GM18507 (cell line): ENCODE measurements at regions not wholly inside any gene's neighbourhood (a gene's known extent, or its start where the extent isn't known, plus 50 kb on each side); places are given as distances from the start of the nearest gene placed in this dataset.
"Not testable (repeated sequence)": the region's sequence is repeated elsewhere in the genome, so short reads cannot be mapped to it uniquely, and the experiment has no call there.

Experiments used
- DNase-seq: peaks from one replicate; pipeline ENCODE4 v3.0.0; 2011; ENCODE audit warnings: low read depth; ENCODE audit not compliant: insufficient read length; ENCODE audit errors: extremely low spot score
- FAIRE-seq: peaks from 2 replicates; lab custom pipeline; 2011; peaks lifted over from hg19 to GRCh38; lab: Jason Lieb, UNC

DNA sequence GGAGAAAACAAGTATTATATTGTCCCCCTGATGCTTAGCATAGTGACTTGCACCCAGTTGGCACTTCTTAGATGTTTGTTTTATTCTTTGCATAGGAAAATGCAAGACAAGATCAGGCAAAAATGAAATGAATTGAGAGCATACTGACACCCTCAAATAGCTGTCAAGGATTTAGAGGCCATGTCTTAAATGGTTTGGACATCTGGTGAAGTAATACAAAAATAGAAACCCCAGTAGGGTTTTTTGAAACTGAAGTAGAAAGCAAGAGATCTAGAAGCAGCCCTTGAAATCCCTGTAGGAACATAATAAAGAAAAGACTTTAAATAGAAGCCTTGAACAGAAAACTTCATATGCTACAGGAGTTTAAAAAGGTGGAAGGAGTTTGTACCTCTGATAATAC lies 174.3 kb downstream of the ANXA1 start:
- DNase-seq (no peak), FAIRE-seq (no peak)

DNA sequence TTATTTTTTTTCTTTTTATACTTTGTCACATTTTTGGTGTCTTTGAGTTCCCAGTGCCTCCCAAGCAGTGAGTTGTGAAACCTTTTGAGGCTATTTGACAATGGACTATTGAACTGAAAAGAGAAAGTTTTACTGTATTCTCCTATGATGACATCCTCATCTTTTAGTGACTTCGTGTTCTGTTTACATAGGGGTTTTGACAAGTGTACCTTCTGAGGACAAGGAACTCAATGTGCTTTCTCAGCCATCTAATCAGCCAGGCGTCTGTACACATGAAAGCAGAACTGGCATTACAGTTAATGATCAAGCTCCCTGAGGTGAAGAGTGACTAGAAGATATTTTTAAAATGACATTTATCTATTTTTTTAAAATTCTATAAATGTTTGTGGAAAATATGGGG lies 175.5 kb downstream of the ANXA1 start:
- no peak for DNase-seq
- no peak for FAIRE-seq

DNA sequence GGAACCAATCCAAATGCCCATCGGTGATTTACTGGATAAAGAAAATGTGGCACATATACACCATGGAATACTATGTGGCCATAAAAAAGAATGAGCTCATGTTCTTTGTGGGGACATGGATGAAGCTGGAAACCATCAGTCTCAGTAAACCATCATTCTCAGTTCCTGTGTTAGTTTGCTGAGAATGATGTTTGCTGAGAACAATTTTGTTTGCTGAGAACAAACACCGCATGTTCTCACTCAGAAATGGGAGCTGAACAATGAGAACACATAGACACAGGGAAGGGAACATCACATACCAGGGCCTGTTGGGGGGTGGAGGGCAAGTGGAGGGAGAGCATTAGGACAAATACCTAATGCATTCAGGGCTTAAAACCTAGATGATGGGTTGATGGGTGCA lies 185.5 kb downstream of the ANXA1 start:
- FAIRE-seq, DNase-seq: not testable (repeated sequence)

DNA sequence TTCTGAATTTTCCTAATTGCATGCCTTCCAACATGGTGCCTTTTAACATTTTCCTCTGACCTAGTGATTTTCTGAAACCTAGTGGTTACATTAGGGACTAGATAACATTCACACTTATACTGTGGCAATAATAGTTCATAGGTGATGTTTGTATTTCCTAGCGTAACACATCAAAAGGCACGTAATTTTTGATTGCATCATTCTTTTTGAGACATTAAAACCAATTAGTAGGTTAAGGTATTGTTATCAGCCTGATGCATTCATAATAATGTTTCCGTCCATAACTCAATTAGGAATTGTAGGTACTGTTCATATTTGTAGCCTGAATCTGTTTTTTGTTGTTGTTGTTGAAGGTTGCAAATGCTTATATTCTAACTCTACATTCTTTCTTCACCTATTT lies 192.4 kb downstream of the ANXA1 start:
- no peak for DNase-seq
- no peak for FAIRE-seq

DNA sequence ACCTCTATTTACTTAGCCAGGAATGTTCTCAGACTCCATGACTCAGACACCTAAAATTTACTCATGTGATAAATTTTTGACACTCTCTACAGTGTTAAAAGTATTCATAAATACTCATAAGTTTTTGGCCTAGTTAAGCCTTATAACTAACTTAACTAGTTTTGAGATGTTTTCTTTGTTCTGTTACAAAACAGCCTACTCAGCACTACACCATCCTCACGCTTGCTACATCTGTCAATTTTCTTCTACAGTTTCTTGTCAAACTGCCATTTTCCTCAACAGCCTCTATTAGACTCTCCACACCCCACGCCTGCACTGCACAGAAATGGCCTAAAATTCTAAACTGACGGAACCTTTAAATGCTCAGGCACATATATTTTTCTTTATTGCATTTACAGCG lies 195.5 kb downstream of the ANXA1 start:
- DNase-seq = no peak
- no peak for FAIRE-seq

DNA sequence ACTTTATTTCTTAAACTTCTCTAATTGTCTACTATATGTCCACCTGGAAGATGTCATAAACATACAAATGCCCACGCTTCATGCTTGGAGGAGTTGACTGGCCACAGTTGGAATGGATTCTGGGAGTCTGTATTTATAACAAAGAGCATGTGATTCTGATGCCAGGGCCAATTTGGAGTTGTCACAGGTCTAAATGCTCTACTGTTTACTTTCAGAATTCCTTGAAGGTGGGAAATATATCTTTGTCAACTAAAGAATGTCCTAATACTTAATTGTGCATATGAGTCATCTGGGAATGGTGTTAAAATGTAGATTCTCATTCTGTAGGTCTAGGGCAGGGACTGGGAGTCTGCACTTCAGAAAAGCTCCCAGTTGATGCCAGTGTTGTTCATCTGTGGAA lies 196.1 kb downstream of the ANXA1 start:
- no peak for FAIRE-seq

DNA sequence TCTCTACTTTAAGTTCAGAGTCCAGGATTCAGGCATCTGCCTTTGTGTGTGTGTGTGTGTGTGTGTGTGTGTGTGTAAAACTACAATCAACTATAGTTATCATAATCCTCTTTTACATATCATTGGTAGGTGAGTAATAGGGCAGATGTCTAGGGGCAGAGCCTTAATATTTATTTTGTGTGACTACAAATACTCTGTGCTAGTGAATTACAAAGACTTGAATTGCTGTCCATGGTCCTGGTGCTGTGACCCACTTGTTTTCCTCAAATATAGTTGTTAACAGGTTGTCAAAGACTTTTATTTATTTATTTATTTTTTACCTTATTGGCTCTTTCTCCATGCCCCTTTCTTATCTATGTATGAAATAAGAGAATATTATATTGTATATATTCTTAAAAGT lies 196.8 kb downstream of the ANXA1 start:
- DNase-seq (no peak), FAIRE-seq (no peak)

More for the DNA sequence above, 196.1 kb downstream of the ANXA1 start:
- DNase-seq = no peak

DNA sequence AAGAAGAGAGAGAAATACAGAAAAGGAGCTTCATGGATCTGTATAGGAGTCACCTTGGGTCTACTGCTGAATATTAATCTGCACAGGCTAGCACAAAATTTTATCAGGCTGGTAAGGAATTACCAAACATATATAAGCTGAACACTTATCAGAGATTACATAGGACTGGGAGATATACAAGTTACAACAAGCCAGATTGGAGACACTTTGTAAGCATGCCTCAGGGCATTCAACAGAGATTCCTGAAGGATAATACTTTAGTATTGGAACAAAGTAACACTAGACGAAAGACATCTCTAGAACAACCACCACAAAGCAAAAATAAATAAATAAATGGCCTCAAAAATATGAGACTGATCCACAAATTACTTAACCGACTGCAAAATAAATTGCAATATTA lies 197.8 kb downstream of the ANXA1 start:
- FAIRE-seq (no peak), DNase-seq (no peak)

DNA sequence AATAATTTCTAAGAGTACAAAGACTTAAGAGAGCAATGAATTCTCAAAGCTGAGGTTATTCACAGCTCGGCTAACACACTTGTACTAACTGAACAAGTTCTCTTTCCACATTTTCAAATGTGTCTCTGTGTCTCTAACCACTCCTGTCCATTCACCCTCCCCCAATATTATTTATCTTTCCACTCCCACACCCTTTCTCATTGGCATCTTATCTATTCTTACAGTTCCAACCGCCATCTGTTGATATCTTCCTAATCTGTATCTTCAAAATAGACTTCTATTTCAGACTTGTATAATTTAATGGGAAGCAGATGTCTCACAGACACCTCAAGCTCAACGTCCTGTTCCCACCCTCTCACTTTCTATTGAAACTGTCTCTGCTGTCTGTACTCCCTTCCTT lies 205.9 kb downstream of the ANXA1 start:
- FAIRE-seq (no peak), DNase-seq (no peak)

DNA sequence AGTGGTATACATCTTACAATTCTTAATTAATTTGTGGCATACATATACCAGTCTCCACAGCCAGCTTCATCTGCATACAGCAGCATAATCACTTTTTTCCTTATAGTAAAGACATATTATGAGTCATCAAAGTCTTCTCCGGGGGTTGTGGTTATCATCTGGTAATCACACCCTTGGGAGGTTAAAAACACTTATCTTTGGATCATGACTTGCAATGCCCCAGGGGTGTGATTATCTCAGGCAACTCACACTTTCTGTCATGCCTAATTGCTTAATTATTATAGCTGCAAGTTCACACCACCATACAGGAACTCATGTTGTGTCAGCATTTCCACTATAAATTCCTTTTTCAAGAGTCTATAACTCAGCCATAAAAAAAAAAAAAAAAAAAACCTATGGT lies 218.4 kb downstream of the ANXA1 start:
- no peak for FAIRE-seq

DNA sequence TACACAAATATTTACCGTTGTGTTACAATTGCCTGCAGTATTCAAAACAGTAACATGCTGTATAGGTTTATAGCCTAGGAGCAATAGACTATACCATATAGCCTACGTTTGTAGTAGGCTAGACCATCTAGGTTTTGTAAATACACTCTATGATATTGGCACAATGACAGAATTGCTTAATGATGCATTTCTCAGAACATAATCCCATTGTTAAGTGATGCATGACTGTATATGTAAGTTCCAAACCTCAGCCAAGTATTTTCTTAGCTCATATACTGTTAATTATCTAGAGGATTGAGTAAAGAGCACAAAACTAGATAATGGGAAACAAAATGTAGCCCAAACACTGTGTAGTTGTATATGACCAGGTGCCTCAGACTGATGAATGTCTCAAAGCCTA lies 220.1 kb downstream of the ANXA1 start:
- DNase-seq (no peak), FAIRE-seq (no peak)

More for the DNA sequence above, 218.4 kb downstream of the ANXA1 start:
- no peak for DNase-seq

DNA sequence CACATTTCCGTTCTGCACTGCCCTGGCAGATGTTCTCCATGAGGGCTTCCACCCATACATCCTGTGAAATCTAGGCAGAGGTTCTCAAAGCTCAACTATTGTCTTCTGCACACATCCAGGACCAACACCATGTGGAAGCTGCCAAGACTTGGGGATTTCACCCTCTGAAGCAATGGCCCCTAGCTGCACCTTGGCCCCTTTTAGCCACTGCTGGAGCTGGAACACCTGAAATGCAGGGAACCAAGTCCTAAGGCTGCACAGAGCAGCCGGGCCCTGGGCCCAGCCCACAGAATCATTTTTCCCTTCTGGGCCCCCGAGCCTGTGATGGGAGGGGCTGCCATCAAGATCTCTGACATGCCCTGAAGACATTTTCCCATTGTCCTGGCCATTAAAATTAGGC lies 228.7 kb downstream of the ANXA1 start:
- DNase-seq (no peak), FAIRE-seq (no peak)

DNA sequence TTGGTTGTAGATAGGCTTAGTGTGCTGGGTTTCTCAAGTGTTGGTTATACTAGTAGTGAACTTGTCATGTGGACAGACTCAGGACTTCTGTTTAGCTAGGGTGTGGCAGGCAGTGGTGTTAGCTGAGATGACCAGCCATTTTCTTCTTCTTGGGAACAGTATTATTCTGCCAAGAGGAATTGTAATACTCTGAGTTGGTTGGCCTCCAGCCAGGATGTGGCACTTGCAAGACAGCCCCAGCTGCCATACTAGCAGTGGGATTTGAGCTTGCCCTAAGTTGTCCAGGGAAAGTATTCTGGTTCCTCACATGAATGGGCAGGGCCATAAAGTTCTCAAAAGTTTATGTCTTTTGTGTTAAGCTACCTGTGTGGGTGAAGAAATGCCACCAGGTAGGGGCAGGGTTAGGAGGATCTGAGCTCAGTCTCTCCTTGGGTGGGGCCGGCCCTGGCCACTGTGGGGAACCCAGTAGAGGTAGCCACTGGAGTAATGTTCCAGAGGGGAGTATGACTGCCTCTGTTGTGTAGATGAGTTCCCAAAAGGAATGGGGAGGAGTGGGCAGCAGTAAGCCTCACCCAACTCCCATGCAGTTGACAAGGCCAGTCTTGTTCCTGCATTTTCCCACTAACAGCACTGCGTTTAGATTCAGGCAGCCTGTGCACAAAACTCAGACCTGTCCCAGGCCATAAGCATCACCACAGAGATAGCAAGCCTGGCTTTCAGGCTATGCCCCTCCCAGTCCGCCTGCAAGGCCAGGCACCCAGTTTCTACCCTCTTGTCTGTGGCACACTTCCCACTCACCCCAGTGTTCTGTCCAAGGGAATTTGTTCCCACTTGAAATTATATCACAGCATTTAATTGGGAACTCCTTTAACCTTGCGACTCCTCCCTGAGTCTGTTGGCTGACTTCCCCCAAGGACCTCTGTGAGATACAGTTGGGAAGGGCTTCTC lies 250.7 kb downstream of the ANXA1 start:
- FAIRE-seq = no peak
- no peak for DNase-seq

DNA sequence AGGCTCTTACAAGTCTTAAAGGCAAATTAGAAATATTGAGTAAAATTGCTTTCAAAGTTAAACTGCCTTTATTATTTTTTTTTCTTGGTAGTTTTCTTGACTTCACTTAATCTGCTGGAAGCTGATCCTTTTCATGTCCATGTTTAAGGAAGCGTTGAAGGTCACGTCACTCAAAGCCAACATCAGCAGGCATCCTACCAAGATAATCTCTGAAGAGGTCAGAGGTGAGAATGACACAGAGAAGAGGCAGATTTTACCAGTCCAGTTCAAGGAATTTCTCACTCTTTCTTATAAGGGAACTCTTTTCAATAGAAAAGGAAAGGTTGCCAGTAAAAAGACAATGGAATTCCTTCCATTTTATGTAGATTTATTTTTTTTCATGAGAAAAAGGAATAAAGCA lies 259.8 kb downstream of the ANXA1 start:
- no peak for FAIRE-seq
- DNase-seq = no peak

DNA sequence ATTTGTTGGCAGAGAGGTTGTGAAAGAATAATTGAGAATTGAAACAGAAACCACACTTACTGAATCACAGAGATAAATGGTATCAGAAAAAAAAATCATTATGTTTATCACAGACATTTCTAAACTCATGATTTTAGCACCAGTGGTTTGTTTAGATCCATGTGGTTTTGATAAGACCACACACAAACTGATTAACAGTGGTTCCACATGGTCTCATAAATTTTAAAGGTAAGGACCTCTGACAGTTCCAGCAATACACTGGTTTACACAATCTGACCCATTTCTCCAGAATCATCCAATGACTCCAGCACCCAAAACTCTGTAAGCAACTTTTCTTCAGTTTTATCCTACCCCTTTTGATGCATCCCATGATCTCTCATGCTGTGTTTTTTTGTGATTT lies 261.2 kb downstream of the ANXA1 start:
- no peak for FAIRE-seq
- no peak for DNase-seq

DNA sequence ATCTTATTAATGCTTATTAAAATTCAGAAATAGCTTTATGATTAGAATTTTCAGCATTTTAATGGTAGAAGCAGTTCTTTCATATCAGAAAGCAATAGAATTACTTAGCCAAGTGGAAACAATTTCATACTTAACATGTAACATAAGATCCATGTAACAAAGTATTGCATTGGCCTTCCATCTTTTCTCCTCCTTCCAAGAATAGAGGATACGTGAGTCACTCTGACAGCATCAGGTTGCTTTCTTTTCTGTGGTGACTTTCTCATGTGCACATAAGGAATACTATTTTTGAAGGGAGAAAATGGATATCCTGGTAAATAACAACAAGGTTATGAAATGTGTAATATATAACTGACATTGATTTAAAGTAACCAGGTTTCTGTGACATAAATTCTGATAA lies 272.2 kb downstream of the ANXA1 start:
- FAIRE-seq = no peak
- no peak for DNase-seq

DNA sequence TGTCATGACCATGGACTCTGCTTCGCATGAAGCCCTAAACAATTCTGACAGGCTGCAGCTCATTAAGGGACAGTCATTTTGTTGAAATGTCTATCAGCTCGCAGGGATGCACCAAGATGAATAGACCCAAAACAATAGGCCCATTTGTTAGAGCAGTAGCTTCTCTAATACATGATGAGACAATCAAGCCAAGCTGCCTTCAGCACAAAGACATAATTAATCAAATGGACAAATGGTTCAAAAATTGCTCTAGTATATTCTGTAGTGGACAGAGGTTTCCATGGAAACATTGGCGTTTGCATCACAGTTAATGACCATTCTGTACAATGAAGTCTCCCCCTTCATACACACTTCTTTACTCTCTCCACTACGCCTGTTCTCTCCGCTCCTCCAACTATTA lies 274.6 kb downstream of the ANXA1 start:
- DNase-seq (no peak), FAIRE-seq (no peak)

DNA sequence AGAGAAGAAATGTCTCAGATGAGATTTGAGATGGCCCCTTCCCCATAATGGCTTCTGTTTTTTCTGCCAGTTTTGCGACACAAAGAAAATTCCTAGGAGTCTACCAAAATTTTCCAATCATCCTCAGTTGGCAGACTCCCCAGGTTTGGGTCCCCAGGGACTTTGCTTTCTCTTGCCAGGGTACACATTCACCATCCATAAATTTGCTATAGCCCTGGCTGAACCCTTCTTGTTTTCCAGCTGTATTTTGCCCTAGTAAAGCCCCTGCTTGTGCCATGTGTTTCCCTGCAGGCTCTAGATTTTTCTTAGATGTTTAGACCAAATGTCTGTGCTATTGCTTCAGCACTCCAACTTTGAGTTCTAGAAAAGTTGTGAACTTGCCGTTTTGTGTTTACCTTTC lies 283.2 kb downstream of the ANXA1 start:
- no peak for DNase-seq
- no peak for FAIRE-seq

DNA sequence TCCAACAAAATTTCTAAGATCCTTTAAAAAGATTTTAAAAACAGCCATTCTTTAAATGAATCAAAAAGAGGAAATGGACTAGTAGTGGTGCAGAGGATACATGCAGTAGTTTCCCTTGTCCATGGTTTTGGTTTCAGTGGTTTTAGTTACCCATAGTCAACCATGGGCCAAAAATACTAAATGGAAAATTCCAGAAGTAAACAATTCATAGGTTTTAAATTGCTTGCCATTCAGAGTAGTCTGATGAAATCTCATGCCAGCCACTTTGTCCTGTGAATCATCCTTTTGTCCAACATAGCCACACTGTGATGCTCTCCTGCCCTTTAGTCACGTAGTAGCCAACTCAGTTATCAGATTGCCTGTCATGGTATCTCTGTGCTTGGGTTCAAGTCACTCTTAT lies 286.1 kb downstream of the ANXA1 start:
- FAIRE-seq = no peak
- DNase-seq = no peak

DNA sequence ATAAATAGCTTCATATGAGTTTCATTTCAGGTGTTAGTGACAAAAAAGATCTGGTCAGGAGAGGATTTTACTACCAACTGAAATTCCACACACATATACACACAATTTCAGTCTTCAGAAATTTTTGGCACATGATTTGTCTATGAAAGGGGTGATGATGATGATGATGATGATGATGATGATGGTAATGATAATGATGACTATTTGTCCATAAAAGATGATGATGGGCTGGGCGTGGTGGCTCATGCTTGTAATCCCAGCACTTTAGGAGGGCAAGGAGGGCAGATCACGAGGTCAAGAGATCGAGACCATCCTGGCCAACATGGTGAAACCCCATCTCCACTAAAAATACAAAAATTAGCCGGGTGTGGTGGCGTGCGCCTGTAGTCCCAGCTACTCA lies 288.2 kb downstream of the ANXA1 start:
- FAIRE-seq, DNase-seq: not testable (repeated sequence)

DNA sequence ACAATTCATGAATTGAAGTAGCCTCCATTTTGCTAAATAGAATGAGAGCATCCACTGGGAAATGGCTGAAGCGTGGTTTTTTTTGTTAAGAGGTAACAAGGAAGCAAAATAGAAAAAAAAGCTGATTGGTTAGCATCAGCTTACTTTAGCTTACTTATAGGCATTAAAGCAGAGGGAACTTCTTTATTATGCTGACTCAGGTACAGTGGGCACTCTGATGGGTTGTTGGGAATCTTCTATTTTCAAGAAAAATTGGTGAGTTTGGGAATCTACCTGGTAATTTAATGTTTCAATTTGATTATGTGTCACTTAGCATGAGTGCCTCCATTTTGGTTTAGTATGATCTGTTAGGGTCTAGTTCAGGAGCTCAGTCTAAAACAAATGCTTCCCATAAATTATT lies 289.6 kb downstream of the ANXA1 start:
- FAIRE-seq = no peak
- no peak for DNase-seq
